ENCODE measurements at regions not wholly inside any gene's neighbourhood (a gene's known extent, or its start where the extent isn't known, plus 50 kb on each side); places are given as distances from the start of the nearest gene placed in this dataset.

DNA sequence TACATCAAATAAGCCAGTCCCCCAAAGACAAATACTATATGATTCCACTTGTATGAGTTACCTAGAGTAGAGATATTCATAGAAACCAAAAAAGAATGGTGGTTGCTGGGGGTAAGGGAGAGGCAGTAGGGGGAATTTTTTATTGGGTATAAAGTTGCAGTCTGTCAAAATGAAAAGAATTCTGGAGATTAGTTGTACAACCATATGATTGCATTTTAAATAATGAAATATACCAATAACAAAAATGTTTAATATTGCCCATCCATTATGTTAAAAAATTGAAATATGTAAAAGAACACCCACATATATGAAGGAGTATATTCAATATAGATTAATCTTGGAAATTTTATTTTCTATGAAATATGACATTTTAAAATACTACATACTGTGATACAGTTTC lies 1383.5 kb downstream of the FSCB start:
- TF ChIP-seq, protein P1, sequence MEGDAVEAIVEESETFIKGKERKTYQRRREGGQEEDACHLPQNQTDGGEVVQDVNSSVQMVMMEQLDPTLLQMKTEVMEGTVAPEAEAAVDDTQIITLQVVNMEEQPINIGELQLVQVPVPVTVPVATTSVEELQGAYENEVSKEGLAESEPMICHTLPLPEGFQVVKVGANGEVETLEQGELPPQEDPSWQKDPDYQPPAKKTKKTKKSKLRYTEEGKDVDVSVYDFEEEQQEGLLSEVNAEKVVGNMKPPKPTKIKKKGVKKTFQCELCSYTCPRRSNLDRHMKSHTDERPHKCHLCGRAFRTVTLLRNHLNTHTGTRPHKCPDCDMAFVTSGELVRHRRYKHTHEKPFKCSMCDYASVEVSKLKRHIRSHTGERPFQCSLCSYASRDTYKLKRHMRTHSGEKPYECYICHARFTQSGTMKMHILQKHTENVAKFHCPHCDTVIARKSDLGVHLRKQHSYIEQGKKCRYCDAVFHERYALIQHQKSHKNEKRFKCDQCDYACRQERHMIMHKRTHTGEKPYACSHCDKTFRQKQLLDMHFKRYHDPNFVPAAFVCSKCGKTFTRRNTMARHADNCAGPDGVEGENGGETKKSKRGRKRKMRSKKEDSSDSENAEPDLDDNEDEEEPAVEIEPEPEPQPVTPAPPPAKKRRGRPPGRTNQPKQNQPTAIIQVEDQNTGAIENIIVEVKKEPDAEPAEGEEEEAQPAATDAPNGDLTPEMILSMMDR (IDR thresholded peaks at IDR 0.05): no peak
- TF ChIP-seq POLR2A (IDR thresholded peaks at IDR 0.05): no peak
